ENCODE measurements at regions not wholly inside any gene's neighbourhood (a gene's known extent, or its start where the extent isn't known, plus 50 kb on each side); places are given as distances from the start of the nearest gene placed in this dataset.

DNA sequence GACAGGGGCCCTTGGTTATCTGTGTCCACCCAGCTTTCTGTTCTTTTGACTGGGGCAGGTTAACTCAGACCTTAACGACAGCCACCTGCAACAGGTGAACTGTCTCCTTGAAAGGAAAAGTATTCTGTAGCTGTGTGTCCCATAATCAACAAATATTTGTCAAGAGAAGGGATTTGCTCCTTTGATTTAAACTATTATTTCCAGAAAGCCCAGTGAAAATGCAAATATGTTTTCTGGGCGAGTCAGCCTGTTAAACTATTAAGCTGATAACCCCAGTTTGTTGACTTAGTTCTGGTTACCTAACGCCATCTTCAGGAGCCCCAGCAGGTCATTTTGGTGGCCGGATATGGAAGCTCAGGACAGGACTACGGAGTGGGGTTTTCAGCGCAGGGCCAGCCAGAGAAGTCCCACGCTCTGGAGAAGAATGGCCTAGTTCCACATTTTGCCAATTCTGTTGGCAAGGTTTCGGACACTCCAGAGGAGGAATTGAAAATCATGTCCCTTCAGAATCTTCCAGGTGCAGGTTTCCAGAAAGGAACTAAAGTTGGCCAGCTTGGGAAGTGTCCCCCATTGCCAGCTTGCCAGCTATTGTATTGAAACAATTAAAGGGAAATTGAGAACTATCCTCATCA is 54.5 kb downstream of the ADRA2A start:
- Histone ChIP-seq H3K79me2 (replicated peaks; ENCODE audit: insufficient read depth) (no peaks in the 10 kb centered on the region), H3K4me3 (no peak overlapping the region), H3K27me3 (ENCODE audit: insufficient read depth) (no peaks in the 10 kb centered on the region), H3F3A (replicated peaks; ENCODE audit: low read depth) (no peaks in the 10 kb centered on the region), H4K20me1 (replicated peaks; ENCODE audit: insufficient read depth) (no peaks in the 10 kb centered on the region), H3K4me2 (peak overlapping the region; percentile 50; the same call in 1 of the 2 replicates), H2AFZ (peak overlapping the region; percentile 73; the same call in 1 of the 2 replicates), H3K9me2 (ENCODE audit: insufficient read depth) (peaks cover under 1% of the 10 kb centered on the region; the same call in 1 of the 2 replicates), H3K4me1 (ENCODE audit: insufficient read depth) (peaks cover 29% of the 10 kb centered on the region), H3K27ac (ENCODE audit: low read depth) (no peak overlapping the region), H3K36me3 (ENCODE audit: insufficient read depth) (no peaks in the 10 kb centered on the region)
- H3K4me3 Mint-ChIP-seq = no peak overlapping the region
- ATAC-seq (no peak), DNase-seq (ENCODE audit: low spot score) (no peak)
- no peak overlapping the region for H3K27ac Mint-ChIP-seq
- peaks cover 15% of the 10 kb centered on the region; the same call in 2 of the 3 replicates for H3K9me3 Mint-ChIP-seq
- TF ChIP-seq, protein P1, sequence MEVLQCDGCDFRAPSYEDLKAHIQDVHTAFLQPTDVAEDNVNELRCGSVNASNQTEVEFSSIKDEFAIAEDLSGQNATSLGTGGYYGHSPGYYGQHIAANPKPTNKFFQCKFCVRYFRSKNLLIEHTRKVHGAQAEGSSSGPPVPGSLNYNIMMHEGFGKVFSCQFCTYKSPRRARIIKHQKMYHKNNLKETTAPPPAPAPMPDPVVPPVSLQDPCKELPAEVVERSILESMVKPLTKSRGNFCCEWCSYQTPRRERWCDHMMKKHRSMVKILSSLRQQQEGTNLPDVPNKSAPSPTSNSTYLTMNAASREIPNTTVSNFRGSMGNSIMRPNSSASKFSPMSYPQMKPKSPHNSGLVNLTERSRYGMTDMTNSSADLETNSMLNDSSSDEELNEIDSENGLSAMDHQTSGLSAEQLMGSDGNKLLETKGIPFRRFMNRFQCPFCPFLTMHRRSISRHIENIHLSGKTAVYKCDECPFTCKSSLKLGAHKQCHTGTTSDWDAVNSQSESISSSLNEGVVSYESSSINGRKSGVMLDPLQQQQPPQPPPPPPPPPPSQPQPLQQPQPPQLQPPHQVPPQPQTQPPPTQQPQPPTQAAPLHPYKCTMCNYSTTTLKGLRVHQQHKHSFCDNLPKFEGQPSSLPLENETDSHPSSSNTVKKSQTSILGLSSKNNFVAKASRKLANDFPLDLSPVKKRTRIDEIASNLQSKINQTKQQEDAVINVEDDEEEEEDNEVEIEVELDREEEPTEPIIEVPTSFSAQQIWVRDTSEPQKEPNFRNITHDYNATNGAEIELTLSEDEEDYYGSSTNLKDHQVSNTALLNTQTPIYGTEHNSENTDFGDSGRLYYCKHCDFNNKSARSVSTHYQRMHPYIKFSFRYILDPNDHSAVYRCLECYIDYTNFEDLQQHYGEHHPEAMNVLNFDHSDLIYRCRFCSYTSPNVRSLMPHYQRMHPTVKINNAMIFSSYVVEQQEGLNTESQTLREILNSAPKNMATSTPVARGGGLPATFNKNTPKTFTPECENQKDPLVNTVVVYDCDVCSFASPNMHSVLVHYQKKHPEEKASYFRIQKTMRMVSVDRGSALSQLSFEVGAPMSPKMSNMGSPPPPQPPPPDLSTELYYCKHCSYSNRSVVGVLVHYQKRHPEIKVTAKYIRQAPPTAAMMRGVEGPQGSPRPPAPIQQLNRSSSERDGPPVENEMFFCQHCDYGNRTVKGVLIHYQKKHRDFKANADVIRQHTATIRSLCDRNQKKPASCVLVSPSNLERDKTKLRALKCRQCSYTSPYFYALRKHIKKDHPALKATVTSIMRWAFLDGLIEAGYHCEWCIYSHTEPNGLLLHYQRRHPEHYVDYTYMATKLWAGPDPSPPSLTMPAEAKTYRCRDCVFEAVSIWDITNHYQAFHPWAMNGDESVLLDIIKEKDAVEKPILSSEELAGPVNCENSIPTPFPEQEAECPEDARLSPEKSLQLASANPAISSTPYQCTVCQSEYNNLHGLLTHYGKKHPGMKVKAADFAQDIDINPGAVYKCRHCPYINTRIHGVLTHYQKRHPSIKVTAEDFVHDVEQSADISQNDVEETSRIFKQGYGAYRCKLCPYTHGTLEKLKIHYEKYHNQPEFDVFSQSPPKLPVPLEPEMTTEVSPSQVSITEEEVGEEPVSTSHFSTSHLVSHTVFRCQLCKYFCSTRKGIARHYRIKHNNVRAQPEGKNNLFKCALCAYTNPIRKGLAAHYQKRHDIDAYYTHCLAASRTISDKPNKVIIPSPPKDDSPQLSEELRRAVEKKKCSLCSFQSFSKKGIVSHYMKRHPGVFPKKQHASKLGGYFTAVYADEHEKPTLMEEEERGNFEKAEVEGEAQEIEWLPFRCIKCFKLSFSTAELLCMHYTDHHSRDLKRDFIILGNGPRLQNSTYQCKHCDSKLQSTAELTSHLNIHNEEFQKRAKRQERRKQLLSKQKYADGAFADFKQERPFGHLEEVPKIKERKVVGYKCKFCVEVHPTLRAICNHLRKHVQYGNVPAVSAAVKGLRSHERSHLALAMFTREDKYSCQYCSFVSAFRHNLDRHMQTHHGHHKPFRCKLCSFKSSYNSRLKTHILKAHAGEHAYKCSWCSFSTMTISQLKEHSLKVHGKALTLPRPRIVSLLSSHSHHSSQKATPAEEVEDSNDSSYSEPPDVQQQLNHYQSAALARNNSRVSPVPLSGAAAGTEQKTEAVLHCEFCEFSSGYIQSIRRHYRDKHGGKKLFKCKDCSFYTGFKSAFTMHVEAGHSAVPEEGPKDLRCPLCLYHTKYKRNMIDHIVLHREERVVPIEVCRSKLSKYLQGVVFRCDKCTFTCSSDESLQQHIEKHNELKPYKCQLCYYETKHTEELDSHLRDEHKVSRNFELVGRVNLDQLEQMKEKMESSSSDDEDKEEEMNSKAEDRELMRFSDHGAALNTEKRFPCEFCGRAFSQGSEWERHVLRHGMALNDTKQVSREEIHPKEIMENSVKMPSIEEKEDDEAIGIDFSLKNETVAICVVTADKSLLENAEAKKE (CRISPR knock-in tag; IDR thresholded peaks at IDR 0.05) = no peak
- no peak for TF ChIP-seq NANOG (IDR thresholded peaks at IDR 0.05; ENCODE audit: borderline replicate concordance)
- no peak for TF ChIP-seq ZNF331 (CRISPR knock-in tag; IDR thresholded peaks at IDR 0.05; ENCODE audit: low read depth)
- no peak for TF ChIP-seq JUNB (IDR thresholded peaks at IDR 0.05; ENCODE audit: unreplicated experiment)
- TF ChIP-seq REST (IDR thresholded peaks at IDR 0.05; ENCODE audit: unreplicated experiment) = no peak
- TF ChIP-seq CTCF (conservative IDR thresholded peaks at IDR 0.05; ENCODE audit: low read depth in 2 of 2) = no peak
- TF ChIP-seq CREB1 (CRISPR knock-in tag; IDR thresholded peaks at IDR 0.05; ENCODE audit: low read depth) = no peak
- no peak for TF ChIP-seq POLR2AphosphoS5 (IDR thresholded peaks at IDR 0.05; ENCODE audit: low read depth)
- no peak for TF ChIP-seq EZH2phosphoT487 (IDR thresholded peaks at IDR 0.05; ENCODE audit: unreplicated experiment)
- TF ChIP-seq ETS1 (IDR thresholded peaks at IDR 0.05) = no peak
- TF ChIP-seq EZH2 (IDR thresholded peaks at IDR 0.05; ENCODE audit: low read depth, unreplicated experiment) = no peak
- no peak for TF ChIP-seq STAT1 (IDR thresholded peaks at IDR 0.05; ENCODE audit: unreplicated experiment)
- no peak for TF ChIP-seq ZNF114 (CRISPR knock-in tag; IDR thresholded peaks at IDR 0.05)
- H3K36me3 Mint-ChIP-seq (ENCODE audit: low read depth) = no peaks in the 10 kb centered on the region; the same call in 2 of the 3 replicates
- peaks cover 31% of the 10 kb centered on the region for H3K4me1 Mint-ChIP-seq
- H3K27me3 Mint-ChIP-seq (ENCODE audit: insufficient read depth, low read depth, poor library complexity) = peaks cover 5% of the 10 kb centered on the region
